ENCODE measurements at regions not wholly inside any gene's neighbourhood (a gene's known extent, or its start where the extent isn't known, plus 50 kb on each side); places are given as distances from the start of the nearest gene placed in this dataset.

- no peak overlapping the region for H3K27ac Mint-ChIP-seq
- H3K27me3 Mint-ChIP-seq = no peaks in the 10 kb centered on the region
- TF ChIP-seq, protein P1, sequence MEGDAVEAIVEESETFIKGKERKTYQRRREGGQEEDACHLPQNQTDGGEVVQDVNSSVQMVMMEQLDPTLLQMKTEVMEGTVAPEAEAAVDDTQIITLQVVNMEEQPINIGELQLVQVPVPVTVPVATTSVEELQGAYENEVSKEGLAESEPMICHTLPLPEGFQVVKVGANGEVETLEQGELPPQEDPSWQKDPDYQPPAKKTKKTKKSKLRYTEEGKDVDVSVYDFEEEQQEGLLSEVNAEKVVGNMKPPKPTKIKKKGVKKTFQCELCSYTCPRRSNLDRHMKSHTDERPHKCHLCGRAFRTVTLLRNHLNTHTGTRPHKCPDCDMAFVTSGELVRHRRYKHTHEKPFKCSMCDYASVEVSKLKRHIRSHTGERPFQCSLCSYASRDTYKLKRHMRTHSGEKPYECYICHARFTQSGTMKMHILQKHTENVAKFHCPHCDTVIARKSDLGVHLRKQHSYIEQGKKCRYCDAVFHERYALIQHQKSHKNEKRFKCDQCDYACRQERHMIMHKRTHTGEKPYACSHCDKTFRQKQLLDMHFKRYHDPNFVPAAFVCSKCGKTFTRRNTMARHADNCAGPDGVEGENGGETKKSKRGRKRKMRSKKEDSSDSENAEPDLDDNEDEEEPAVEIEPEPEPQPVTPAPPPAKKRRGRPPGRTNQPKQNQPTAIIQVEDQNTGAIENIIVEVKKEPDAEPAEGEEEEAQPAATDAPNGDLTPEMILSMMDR (IDR thresholded peaks at IDR 0.05; ENCODE audit: unreplicated experiment) = no peak
- H3K36me3 Mint-ChIP-seq (ENCODE audit: insufficient read depth) = no peaks in the 10 kb centered on the region
- no peaks in the 10 kb centered on the region for H3K4me1 Mint-ChIP-seq (ENCODE audit: low read depth)
- H3K4me3 Mint-ChIP-seq (ENCODE audit: low read depth) = no peak overlapping the region
- no peaks in the 10 kb centered on the region for H3K9me3 Mint-ChIP-seq (ENCODE audit: low read depth)
- DNase-seq (ENCODE audit: low spot score, unreplicated experiment) = no peak
Observed at GRCh38 chr14:85947461-85948139, 417.7 kb downstream of the FLRT2 start.

DNA sequence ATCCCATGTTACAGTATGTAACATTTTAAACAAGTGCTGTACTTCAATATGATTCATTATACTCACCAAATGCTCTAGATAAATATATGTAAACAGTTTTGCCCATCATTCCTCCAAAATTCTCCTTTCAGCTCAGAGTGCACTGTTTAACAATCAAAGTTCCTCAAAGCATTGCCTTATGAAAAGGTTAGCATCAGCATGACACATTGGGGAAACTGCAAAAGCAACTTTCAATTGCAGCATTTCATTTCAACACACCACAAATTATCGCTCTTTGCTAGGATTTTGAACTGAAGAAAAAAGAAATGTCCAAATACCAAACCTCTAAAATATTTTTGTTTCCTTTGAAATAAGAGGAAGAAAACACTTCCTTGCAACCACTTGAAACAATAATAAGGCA is 413.2 kb downstream of the FLRT2 start:
- TF ChIP-seq, protein P1 (IDR thresholded peaks at IDR 0.05; ENCODE audit: unreplicated experiment) = no peak
- no peak overlapping the region for H3K4me3 Mint-ChIP-seq (ENCODE audit: low read depth)
- H3K27me3 Mint-ChIP-seq = no peaks in the 10 kb centered on the region
- peaks cover 11% of the 10 kb centered on the region for H3K9me3 Mint-ChIP-seq (ENCODE audit: low read depth)
- peaks cover 2% of the 10 kb centered on the region for H3K36me3 Mint-ChIP-seq (ENCODE audit: insufficient read depth)
- no peaks in the 10 kb centered on the region for H3K4me1 Mint-ChIP-seq (ENCODE audit: low read depth)
- no peak overlapping the region for H3K27ac Mint-ChIP-seq
- DNase-seq (ENCODE audit: low spot score, unreplicated experiment) = no peak

DNA sequence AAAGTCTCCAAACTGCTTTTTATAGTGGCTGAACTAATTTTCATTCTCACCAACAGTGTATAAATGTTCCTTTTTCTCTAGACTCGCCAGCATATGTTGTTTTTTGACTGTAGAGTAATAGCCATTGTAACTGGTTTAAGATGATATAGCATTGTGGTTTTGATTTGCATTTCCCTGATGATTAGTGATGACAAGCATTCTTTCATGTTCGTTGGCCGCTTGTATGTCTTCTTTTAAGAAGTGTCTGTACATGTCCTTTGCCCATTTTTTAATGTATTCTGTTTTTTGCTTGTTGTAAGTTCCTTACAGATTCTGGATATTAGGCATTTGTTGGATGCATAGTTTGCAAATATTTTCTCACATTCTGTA is 404.9 kb downstream of the FLRT2 start:
- H3K27ac Mint-ChIP-seq = no peak overlapping the region
- no peak overlapping the region for H3K4me3 Mint-ChIP-seq (ENCODE audit: low read depth)
- DNase-seq (ENCODE audit: low spot score, unreplicated experiment) = no peak
- H3K27me3 Mint-ChIP-seq = no peaks in the 10 kb centered on the region
- H3K9me3 Mint-ChIP-seq (ENCODE audit: low read depth) = peaks cover 14% of the 10 kb centered on the region
- no peaks in the 10 kb centered on the region for H3K4me1 Mint-ChIP-seq (ENCODE audit: low read depth)
- peaks cover 4% of the 10 kb centered on the region for H3K36me3 Mint-ChIP-seq (ENCODE audit: insufficient read depth)
- TF ChIP-seq, protein P1 (IDR thresholded peaks at IDR 0.05; ENCODE audit: unreplicated experiment) = no peak

DNA sequence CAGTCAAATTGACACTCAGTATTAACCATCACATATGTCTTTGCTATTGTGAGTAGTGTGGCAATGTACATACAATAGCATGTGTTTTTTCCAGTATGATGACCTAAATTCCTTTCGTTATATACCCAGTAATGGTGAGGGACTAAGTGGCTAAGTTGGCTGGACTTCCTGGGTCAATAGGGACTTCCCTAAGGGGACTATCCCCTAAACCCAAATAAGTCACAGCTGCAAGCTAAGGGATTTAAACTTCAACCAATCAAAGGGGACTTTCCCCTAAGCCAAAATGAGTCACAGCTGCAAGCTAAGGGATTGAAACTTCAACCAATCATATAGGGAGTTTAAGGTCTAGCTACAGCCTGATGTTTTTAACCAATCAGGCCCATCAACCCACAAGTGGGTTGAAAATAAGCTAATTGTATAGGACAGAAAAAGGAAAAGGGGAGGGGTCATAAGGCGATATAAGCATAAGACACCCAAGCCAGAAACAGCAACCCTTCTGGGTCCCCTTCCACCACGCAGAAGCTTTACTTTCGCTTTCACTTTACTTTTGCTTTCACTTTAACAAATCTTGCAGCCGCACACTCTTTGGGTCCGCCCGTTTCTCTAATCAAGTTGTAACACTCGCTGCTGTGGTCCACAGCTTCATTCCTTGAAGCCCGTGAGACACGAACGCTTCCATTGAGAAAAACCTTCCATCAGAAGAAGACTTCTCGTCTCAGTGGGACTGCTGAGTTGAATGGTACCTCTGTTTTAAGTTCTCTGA is 404.4 kb downstream of the FLRT2 start:
- TF ChIP-seq, protein P1 (IDR thresholded peaks at IDR 0.05; ENCODE audit: unreplicated experiment) = no peak
- H3K27ac Mint-ChIP-seq = no peak overlapping the region
- H3K27me3 Mint-ChIP-seq = no peaks in the 10 kb centered on the region
- no peak overlapping the region for H3K4me3 Mint-ChIP-seq (ENCODE audit: low read depth)
- DNase-seq (ENCODE audit: low spot score, unreplicated experiment) = no peak
- H3K4me1 Mint-ChIP-seq (ENCODE audit: low read depth) = no peaks in the 10 kb centered on the region
- H3K9me3 Mint-ChIP-seq (ENCODE audit: low read depth) = peaks cover 14% of the 10 kb centered on the region
- peaks cover 4% of the 10 kb centered on the region for H3K36me3 Mint-ChIP-seq (ENCODE audit: insufficient read depth)

GRCh38 chr14:85921241-85921640 is 391.3 kb downstream of the FLRT2 start:
- Mint-ChIP-seq H3K9me3 (ENCODE audit: low read depth) (peaks cover 5% of the 10 kb centered on the region), H3K4me1 (ENCODE audit: low read depth) (peaks cover 4% of the 10 kb centered on the region), H3K27me3 (no peaks in the 10 kb centered on the region), H3K27ac (no peak overlapping the region), H3K36me3 (ENCODE audit: insufficient read depth) (no peaks in the 10 kb centered on the region), H3K4me3 (ENCODE audit: low read depth) (no peak overlapping the region)
- DNase-seq (ENCODE audit: low spot score, unreplicated experiment) = no peak
- TF ChIP-seq, protein P1 (IDR thresholded peaks at IDR 0.05; ENCODE audit: unreplicated experiment) = no peak
